ENCODE measurements at regions not wholly inside any gene's neighbourhood (a gene's known extent, or its start where the extent isn't known, plus 50 kb on each side); places are given as distances from the start of the nearest gene placed in this dataset.

GRCh38 chr5:124410539-124411488 is 335.6 kb downstream of the ZNF608 start:
- no peak for DNase-seq

DNA sequence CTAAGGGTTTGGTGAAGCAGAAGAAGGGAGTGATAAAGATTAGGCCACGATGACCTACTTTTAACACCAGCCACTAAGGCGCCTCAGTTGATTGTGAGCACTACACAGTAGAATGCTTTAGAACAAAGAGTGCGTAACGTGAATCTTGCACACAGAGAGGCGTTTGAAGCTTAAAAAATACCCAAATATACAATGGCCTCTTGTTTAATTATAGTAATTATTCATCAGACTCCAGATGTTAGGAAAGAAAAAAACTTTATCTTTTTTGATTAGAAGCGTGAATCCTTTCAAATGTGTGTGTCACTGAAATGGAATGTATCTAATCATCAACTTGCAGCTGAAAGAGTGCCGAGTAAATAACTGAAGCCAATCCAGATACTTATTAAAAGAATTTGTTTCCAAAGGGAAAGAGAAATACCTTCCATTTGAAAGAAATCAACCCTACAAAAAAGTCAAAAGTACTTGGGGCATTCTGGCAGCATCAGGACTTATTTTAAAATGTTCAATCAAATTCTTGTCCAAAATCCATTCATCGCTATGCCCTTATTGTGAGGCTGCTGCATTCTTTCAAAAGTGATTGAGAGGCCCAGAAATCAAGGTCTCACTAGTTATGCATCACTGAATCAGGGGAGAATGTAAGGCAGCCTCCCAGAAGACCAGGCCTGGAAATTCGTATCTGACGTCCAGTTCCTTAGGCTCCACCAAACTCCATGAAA is 337.5 kb downstream of the ZNF608 start:
- DNase-seq, result no peak

- DNase-seq, result no peak
These were observed 341.6 kb downstream of the ZNF608 start for GRCh38 chr5:124404796-124405195.

DNA sequence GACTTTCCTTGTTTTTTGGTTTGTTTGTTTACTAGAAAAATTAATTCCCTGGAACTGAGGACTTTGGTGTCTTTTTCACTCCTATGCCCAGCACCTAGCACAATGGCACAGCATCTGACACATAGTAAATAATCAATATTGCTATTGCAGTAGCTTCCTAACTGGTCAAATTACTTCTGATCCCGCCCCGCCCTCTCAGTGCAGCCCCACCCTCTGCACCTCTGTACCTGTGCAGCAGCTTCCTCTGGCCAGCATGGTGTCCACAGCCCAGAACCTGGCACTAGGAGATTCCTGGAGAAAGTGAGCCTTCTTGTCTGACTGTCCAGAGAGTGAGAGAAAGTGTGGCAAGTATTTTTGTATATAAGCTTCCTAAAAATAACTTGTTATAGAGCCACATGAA is 343.2 kb downstream of the ZNF608 start:
- no peak for DNase-seq

GRCh38 chr5:124402144-124402581 is 344.3 kb downstream of the ZNF608 start:
- no peak for DNase-seq

- no peak for DNase-seq
These were observed 344.8 kb downstream of the ZNF608 start for GRCh38 chr5:124401476-124402143.

GRCh38 chr5:124399426-124399961 is 346.9 kb downstream of the ZNF608 start:
- DNase-seq, result no peak

DNA sequence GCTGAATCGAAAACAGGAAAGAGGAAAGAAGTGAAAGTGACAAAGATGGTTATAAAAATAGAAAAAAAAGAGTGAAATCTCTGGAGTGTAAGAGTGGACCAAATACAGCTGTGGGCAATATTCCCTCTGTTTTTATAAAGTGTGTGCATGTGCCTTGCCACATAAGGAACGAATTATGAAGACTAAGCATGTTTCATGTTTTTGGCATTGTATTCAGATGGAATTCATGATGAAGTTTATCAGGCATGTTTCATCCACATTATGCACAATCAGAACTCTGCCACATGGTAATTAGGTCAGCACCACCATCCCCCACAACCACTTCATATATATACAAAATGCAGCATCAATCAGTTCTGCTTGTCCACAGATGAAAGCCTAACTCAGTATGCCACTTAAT is 348.0 kb downstream of the ZNF608 start:
- DNase-seq, result no peak

GRCh38 chr5:124397317-124397716 is 349.1 kb downstream of the ZNF608 start:
- no peak for DNase-seq

DNA sequence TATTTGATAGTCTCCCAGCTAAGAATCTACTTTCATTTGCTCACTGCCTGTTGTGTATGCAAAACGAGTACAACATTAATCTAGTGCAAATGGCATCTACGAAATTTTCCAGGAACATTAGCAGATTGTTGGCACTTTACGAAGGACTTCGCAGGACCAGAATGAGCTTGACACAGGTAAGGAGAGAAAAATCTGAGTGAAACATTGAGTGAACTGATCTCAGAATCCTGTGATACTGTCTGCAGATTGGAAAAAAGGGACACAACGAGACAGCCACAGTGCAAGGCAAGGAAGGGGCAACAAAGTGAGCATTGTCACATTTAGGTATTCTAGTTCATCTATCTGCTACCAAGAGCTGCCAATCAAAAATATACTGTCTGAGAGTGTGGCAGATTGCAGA is 350.5 kb downstream of the ZNF608 start:
- DNase-seq, result no peak

DNA sequence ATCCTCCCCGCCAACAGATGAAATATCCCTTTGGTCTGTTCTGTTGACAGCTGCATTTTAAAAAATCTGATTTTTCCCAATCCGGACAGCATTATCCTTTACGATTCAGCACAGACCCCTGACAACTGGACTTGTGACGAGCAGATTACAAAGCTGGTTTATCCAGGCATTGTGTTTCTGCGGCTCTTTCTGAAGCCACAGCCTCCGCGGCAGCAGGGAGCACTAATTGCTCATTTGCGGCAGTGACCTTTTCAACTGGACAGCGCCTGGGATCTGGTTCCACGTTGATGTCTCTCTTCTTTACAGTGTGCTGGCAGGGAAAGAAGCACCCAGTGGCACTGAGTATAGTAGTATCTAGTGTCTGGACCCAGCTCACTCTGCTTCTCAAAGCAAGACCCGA is 351.2 kb downstream of the ZNF608 start:
- DNase-seq, result no peak

DNA sequence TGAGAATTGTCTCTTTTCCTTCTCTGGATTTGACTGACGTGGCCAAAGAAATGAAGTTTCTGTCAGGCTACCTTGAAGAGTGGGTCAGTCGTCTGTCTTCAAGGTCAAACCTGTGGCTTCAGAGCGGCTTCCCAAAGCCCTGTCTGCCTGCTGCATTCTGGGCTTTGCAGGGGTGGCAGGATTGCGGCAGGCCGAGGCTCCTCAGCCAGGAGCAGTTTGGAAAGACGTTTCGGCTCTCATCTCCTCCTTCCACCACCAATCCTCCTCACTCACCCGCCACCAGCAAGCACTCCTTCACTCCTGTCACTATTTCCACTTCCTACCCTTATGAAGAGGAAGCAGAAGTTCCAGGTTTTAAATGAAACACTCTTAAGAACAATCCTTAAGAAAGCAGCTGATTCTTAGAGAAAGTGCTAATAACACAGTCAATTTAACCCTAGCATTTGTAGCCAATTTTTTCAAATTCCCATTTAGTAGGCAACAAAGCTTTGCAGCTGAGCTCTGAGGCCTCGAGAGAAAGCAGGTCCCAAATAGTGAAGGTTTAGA is 351.7 kb downstream of the ZNF608 start:
- DNase-seq, result no peak

- DNase-seq, result no peak
These were observed 352.7 kb downstream of the ZNF608 start for GRCh38 chr5:124393584-124394379.

DNA sequence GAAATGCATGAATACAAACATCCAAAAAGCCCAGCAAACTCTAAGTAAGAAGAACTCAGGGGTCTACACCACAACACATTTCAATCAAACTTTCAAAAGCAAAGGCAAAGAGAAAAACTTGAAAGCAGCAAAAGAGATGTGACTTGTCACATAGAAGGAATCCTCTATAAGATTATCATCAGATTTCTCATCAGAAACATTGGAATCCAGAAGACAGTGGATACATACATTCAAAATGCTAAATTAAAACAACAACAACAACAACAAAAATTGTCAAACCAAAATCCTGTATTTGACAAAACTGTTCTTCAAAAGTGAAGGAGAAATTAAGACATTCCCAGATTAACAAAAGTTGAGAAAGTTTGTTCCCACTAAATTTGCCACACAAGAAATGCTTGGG is 362.7 kb downstream of the ZNF608 start:
- no peak for DNase-seq

- DNase-seq, result no peak
These were observed 369.1 kb downstream of the ZNF608 start for GRCh38 chr5:124377386-124377785.

GRCh38 chr5:124373883-124374282 is 372.6 kb downstream of the ZNF608 start:
- no peak for DNase-seq

- DNase-seq, result no peak
These were observed 374.0 kb downstream of the ZNF608 start for GRCh38 chr5:124372457-124372856.

DNA sequence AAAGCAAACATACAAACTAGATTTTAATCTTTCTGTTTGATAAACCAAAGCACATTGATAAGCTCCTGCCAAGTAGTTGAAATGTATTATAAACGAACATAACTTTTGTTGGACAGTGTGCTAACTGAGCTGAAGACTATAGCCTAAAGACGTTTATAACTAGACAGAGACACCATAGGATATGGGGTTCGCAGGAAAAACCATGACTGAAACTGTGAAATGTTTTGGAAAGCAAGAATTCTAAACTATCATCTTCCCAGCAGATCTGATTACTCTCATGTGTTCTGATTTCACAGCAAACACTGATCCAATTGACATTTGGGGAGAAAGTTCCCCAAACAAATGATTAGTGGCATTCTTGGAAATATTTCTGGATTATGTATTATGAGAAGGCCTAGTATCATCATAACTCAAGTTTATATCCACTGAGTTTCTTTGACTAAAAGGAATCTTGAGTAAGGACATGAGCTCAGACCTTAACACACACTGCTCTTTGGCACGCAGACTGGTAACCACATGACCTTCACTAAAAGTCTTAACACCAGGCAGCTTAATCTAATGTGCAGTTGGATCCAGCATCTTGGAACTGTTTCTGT is 375.2 kb downstream of the ZNF608 start:
- no peak for DNase-seq

DNA sequence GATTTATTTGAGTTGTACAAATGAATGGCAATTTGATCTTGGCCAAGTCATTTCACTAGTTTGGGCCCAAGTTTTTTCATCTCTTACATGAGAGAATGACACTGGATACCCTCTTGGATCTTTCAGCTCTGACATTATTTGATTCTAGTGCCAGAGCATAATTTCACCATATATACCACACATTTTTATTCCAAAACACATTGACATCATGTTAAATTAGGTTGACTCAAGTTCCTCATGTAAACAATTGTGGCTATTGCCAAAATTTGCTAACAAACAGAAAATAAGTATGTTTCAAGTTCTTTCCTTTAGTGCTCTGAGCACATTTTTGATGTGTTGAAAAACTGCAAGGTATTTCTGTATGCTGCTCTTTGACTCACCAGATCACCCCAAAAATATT is 375.8 kb downstream of the ZNF608 start:
- DNase-seq, result no peak

DNA sequence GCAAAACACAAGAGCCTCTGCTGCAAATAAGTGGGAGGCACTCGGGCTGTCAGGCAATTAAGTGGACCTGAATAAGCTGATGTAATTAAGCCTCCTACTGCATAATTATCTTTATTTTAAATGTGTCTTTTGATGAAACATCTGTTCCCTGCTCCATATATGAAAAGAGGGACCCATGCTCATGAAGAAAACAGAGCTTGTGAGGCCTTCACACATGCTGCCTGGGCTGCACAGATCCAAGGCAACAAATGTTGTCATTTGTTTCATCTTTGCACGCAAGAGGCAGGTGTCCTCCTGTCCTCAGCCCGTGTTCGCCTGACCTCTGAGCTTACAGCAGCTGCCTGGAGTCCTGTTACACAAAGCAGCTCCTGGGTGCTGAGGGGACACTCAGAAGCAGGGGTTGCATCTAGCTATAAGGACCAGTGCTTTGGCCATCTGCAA is 381.1 kb downstream of the ZNF608 start:
- DNase-seq, result no peak

- no peak for DNase-seq
These were observed 390.5 kb downstream of the ZNF608 start for GRCh38 chr5:124355928-124356327.

- no peak for DNase-seq
These were observed 393.4 kb downstream of the ZNF608 start for GRCh38 chr5:124353016-124353415.

All from central memory CD4-positive, alpha-beta T cell (primary cell).